Prostate gland (tissue), 2 donors: ENCODE measurements at regions not wholly inside any gene's neighbourhood (a gene's known extent, or its start where the extent isn't known, plus 50 kb on each side); places are given as distances from the start of the nearest gene placed in this dataset.
"Not testable (repeated sequence)": the region's sequence is repeated elsewhere in the genome, so short reads cannot be mapped to it uniquely, and the experiment has no call there.

ENCODE experiments used
- CTCF ChIP-seq, 4 experiments: fragments of 200-600 bp in 2 of 4; fragments of 450-650 bp in 2 of 4; sonication (generic) in 2 of 4; IDR thresholded peaks; 1 replicate in 3 of 4; 2 replicates in 1 of 4; pipeline ENCODE4 v1.5.1; 2016 to 2019; ENCODE audit warnings: antibody characterized with exemption in 4 of 4, mild to moderate bottlenecking in 2 of 4, moderate library complexity in 2 of 4
- POLR2A ChIP-seq: fragments of 450-650 bp; IDR thresholded peaks from one replicate; pipeline ENCODE4 v1.6.1; 2016; ENCODE audit warnings: antibody characterized with exemption, mild to moderate bottlenecking

GRCh38 chr4:169894767-169895166 is 131.4 kb downstream of the MFAP3L start:
- TF ChIP-seq POLR2A; CTCF (IDR thresholded peaks at IDR 0.05): not testable (repeated sequence)
